NCI-H446 (cell line): ENCODE measurements at regions not wholly inside any gene's neighbourhood (a gene's known extent, or its start where the extent isn't known, plus 50 kb on each side); places are given as distances from the start of the nearest gene placed in this dataset.

Experiments used
- DNase-seq, 2 experiments: peaks; one replicate each; lab custom pipeline; 2025; lab: John Stamatoyannopoulos, UW

- DNase-seq = no peak
These were observed 263.2 kb upstream of the RGS18 start for GRCh38 chr1:191895049-191895448.

- DNase-seq = no peak
These were observed 262.7 kb upstream of the RGS18 start for GRCh38 chr1:191895462-191896058.

GRCh38 chr1:191897134-191897533 lies 261.1 kb upstream of the RGS18 start:
- no peak for DNase-seq

DNA sequence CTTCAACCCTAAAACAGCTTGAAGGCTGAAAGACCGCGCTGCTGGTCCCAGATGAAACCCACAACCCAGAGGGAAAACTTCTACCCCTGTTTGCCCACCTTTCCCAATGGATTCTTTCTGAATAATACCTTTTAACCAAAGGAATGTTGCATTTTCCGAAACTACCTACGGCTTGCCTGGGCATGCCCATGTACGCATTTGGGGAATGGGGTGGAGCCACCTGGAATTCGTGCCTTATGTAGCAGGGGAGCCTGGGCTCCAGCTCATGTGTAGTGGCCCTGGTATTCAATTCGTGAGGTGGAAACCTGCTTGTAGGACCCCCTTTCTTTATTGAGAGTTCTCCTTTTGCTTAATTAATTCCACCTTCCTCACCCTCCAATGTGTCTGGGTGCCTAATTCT lies 256.6 kb upstream of the RGS18 start:
- no peak for DNase-seq

GRCh38 chr1:191904991-191905390 lies 253.3 kb upstream of the RGS18 start:
- no peak for DNase-seq

- DNase-seq = no peak
These were observed 252.5 kb upstream of the RGS18 start for GRCh38 chr1:191905781-191906180.

- no peak for DNase-seq
These were observed 251.1 kb upstream of the RGS18 start for GRCh38 chr1:191907121-191907520.

DNA sequence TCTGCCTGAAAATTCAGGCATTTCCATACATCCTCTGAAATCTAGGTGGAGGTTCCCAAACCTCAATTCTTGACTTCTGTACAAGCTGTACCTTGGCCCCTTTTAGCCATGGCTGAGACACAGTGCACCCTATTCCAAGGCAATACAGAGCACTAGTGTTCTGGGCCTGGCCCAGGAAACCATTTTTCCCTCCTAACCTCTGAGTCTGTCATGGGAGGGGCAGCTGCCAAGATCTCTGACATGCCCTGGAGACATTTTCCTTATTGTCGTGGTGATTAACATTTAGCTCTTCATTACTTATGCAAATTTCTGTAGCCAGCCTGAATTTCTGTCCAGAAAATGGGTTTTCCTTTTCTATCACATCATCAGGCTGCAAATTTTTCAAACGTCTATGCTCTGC lies 248.0 kb upstream of the RGS18 start:
- no peak for DNase-seq

DNA sequence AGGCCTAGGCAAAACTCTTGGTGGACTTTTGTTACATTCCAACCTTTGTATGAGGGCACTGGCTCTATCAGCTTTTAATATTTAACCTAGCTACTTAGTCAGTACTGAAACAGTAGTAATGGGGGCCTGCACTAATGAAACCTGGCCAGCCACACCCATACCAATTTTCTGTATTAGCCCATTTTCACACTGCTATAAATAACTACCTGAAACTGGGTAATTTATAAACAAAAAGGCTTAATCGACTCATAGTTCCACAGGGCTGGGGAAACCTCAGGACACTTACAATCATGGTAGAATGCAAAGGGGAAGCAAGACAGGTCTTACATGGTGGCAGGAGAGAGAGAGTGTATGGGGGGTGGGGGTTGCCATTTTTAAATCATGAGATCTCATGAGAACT lies 245.7 kb upstream of the RGS18 start:
- DNase-seq = no peak

DNA sequence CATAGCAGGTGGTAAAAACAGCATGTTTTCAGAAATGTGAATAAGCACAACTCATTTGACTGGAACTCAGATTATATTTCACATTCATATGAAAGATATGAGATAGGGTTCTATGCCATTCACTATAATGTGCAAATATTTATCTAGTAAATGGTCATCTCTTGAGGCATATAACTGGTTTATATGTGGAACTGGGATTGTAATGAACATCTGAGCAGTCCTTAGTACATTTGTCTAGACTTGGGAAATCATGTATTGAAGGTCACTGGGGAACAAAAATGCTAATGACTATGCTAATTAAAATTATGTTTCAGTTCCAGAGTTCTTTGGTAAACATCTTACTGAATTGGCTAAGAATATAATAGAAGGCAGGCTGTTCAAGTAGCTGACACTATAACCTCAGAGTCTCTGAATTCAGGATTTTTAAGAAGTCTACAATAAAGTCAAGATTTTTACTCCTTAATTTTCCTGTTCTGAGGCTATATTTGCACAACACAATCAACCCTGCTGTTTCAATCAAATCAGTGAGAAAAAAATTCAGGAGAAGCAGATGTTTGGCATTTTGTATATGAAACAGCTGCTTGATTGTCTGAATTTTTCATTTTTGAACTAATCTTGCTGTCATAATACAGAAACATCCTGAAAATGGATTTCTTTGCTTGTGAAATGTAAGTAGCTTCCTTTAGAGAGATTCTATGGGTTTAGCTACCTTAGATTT lies 244.8 kb upstream of the RGS18 start:
- DNase-seq = no peak

DNA sequence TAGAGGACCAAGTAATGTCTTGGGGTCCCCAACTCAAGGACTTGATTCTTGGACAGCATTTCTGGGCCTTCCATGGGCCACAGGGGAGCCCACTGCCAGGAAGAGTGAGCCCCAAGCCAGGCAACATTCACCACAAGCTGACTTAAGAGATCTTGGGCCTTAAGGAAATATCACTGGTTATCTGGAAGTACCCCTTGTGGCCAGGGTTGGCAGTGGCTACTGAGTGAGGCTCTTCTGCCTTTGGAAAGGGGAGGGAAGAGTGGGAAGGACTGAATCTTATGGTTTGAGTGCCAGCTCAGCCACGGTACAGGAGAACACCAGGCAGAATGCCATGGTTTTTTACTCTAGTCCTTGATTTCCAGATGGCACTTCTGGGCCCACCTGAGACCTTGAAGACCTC lies 228.9 kb upstream of the RGS18 start:
- DNase-seq = no peak

GRCh38 chr1:191943684-191944083 lies 214.6 kb upstream of the RGS18 start:
- DNase-seq = no peak

GRCh38 chr1:191953526-191953925 lies 204.7 kb upstream of the RGS18 start:
- no peak for DNase-seq

DNA sequence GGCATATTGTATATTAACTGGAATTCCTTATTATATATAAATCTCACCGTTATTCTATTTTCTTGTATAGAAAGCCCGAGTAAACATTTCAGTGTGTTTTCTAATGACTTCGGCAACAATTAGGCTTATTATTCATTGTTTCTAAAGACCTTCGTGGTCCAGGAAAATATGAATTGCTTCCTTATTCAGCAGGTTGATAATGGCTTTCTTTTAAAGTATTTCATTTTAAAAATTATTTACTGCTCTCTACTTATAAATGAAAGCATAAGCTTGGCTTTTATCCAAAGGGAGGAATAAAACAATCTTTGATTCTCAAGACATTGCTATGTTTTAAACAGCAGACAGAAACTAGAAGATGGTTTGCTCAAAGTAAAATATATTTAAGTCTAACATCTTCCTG lies 198.4 kb upstream of the RGS18 start:
- DNase-seq = no peak

GRCh38 chr1:191963286-191963685 lies 195.0 kb upstream of the RGS18 start:
- DNase-seq = no peak

DNA sequence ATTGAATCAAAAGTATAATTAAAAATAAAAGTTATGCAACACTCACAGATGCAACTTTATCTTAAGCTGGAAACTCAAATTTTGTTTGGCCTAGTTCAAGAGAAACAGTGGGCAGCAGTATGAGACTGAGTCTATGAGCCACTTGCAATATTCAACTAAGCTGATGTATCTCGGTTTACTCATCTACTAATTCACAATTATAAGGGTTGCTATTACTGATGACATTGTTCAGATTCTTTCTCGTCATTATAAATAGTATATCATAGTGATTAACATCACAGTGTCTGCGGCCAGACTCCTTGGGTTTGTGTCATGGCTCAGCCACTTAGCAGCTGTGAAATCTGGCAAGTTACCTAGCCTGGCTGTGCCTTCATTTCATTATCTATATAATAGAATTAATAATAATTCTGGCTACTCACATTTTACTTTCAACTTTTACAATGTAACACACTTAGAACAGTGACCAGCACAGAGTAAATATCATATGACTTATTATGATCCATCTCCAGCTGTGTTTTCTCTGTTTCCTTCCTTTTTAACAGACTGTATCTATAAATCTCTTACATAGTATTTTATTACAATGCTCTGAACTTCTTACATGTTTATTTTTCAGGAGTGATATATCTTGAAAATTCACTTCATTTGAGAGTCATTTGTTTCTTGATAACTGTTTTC lies 194.3 kb upstream of the RGS18 start:
- DNase-seq = peak in 1 of 2 experiments; percentile 39

- no peak for DNase-seq
These were observed 189.0 kb upstream of the RGS18 start for GRCh38 chr1:191969290-191969689.

DNA sequence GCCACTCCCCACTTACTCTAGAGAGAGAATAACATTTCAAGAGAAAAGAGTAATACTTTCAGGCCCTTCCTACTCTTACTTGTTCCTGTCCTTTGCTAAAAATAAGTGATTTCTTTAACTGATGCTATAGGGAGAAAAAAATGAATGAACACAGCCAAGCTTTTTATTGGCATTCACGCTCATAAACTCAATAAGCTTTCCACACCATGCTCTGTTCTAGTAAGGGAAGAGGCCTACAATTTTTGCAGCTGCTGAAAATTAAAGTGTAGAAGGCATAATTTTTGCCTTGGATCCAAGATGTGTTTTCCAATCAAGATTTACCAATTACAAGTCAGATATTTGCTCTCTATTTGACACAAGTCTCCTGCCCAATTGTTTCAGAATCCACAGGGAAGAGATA lies 188.1 kb upstream of the RGS18 start:
- DNase-seq = no peak

GRCh38 chr1:191971447-191971846 lies 186.8 kb upstream of the RGS18 start:
- no peak for DNase-seq

GRCh38 chr1:191974004-191974403 lies 184.3 kb upstream of the RGS18 start:
- no peak for DNase-seq

GRCh38 chr1:191977874-191978506 lies 180.3 kb upstream of the RGS18 start:
- DNase-seq = no peak

GRCh38 chr1:191984856-191985255 lies 173.4 kb upstream of the RGS18 start:
- DNase-seq = no peak

GRCh38 chr1:191992118-191992517 lies 166.1 kb upstream of the RGS18 start:
- no peak for DNase-seq
